ENCODE measurements at regions not wholly inside any gene's neighbourhood (a gene's known extent, or its start where the extent isn't known, plus 50 kb on each side); places are given as distances from the start of the nearest gene placed in this dataset.

- CTCF ChIA-PET: no interaction called here
- ATAC-seq: no peak
- TF ChIP-seq TCF7L2 (IDR thresholded peaks at IDR 0.05; ENCODE audit: low read depth, low read length): no peak
- TF ChIP-seq CTCF (IDR thresholded peaks at IDR 0.05): no peak
- no peak for TF ChIP-seq REST (IDR thresholded peaks at IDR 0.05; ENCODE audit: insufficient read depth in 1 of 2, low read depth in 2 of 2, low read length in 1 of 2)
- no peak for TF ChIP-seq POLR2AphosphoS5 (IDR thresholded peaks at IDR 0.05; ENCODE audit: low read depth, low read length)
- no TSS peak for BruUV-seq (replicated peaks)
- H3K9me3 ChIP-seq (ENCODE audit: control insufficient read depth, insufficient read depth, low read depth, low read length): no peaks in the 10 kb centered on the region
- no peaks in the 10 kb centered on the region for H3K4me1 ChIP-seq (ENCODE audit: control insufficient read depth, insufficient read depth, low read length)
- intact Hi-C loops (cut with micrococcal nuclease; ENCODE audit: unreplicated experiment) (no loop called here), in situ Hi-C loops (cut with HindIII; ENCODE audit: low pct_unique_long_range_greater_than_20kb, low sequenced_read_pairs) (no loop called here)
- H3K27me3 ChIP-seq (ENCODE audit: control insufficient read depth, insufficient read depth, low read length): peaks cover 4% of the 10 kb centered on the region
- no peak overlapping the region for H3K27ac ChIP-seq (ENCODE audit: low read length)
- POLR2A ChIA-PET: no interaction called here
- DNase-seq (ENCODE audit: low read depth, low spot score): no peak
- H3K36me3 ChIP-seq (ENCODE audit: control insufficient read depth, insufficient read depth, low read length): no peaks in the 10 kb centered on the region
- H3K4me3 ChIP-seq (ENCODE audit: low read depth in 2 of 2, low read length in 2 of 2): no peak overlapping the region
Observed at GRCh38 chr12:119274636-119275065, 59.9 kb upstream of the CCDC60 start.

- BruUV-seq (replicated peaks): no TSS peak
- Histone ChIP-seq H3K27ac (ENCODE audit: low read length) (no peak overlapping the region), H3K4me3 (ENCODE audit: low read depth in 2 of 2, low read length in 2 of 2) (no peak overlapping the region), H3K9me3 (ENCODE audit: control insufficient read depth, insufficient read depth, low read depth, low read length) (no peaks in the 10 kb centered on the region), H3K36me3 (ENCODE audit: control insufficient read depth, insufficient read depth, low read length) (no peaks in the 10 kb centered on the region), H3K4me1 (ENCODE audit: control insufficient read depth, insufficient read depth, low read length) (no peaks in the 10 kb centered on the region), H3K27me3 (ENCODE audit: control insufficient read depth, insufficient read depth, low read length) (peaks cover 8% of the 10 kb centered on the region)
- ATAC-seq (no peak), DNase-seq (ENCODE audit: low read depth, low spot score) (no peak)
- TF ChIP-seq REST (IDR thresholded peaks at IDR 0.05; ENCODE audit: insufficient read depth in 1 of 2, low read depth in 2 of 2, low read length in 1 of 2) (no peak), SIN3A (IDR thresholded peaks at IDR 0.05; ENCODE audit: borderline replicate concordance, insufficient read depth, low read depth, low read length) (no peak)
- intact Hi-C loops (cut with micrococcal nuclease; ENCODE audit: unreplicated experiment) (no loop called here), in situ Hi-C loops (cut with HindIII; ENCODE audit: low pct_unique_long_range_greater_than_20kb, low sequenced_read_pairs) (no loop called here)
- POLR2A ChIA-PET: interaction anchor here (0.6 kb wide), 1 partner anchor 286 kb away, joined by 3 read pairs; no protein-coding TSS in a partner anchor
- CTCF ChIA-PET: no interaction called here
Observed at GRCh38 chr12:119283310-119283709, 51.2 kb upstream of the CCDC60 start.

Measured in Panc1 (cell line).